Astrocyte (in vitro differentiated cells and primary cell): ENCODE measurements at regions not wholly inside any gene's neighbourhood (a gene's known extent, or its start where the extent isn't known, plus 50 kb on each side); places are given as distances from the start of the nearest gene placed in this dataset.

ENCODE experiments used
- DNase-seq: peaks from one replicate; pipeline ENCODE4 v3.0.0-alpha.2; 2010; ENCODE audit warnings: low read depth
- FAIRE-seq: peaks from 2 replicates; lab custom pipeline; 2011; peaks lifted over from hg19 to GRCh38; lab: Jason Lieb, UNC
- H2AFZ ChIP-seq: 2 replicates; pipeline ENCODE4 v1.6.0; 2012; ENCODE audit warnings: low read depth, low read length, inconsistent platforms
- H3K27ac ChIP-seq: 2 replicates; pipeline ENCODE4 v1.5.1; 2011; ENCODE audit warnings: low read depth, low read length, inconsistent platforms
- H3K27me3 ChIP-seq: 2 replicates; pipeline ENCODE4 v1.6.0; 2011; ENCODE audit warnings: low read length, inconsistent platforms; ENCODE audit not compliant: insufficient read depth
- H3K36me3 ChIP-seq: 2 replicates; pipeline ENCODE4 v1.5.1; 2011; ENCODE audit warnings: low read length, inconsistent platforms; ENCODE audit not compliant: insufficient read depth
- H3K4me1 ChIP-seq: 2 replicates; pipeline ENCODE4 v1.5.1; 2011; ENCODE audit warnings: low read length, inconsistent platforms; ENCODE audit not compliant: insufficient read depth
- H3K4me2 ChIP-seq: 2 replicates; pipeline ENCODE4 v1.6.0; 2012; ENCODE audit warnings: low read length, inconsistent platforms
- H3K4me3 ChIP-seq: 2 replicates; pipeline ENCODE4 v1.5.1; 2011; ENCODE audit warnings: low read depth, mild to moderate bottlenecking, low read length, inconsistent platforms; ENCODE audit not compliant: insufficient read depth
- H3K79me2 ChIP-seq: 2 replicates; pipeline ENCODE4 v1.6.0; 2012; ENCODE audit warnings: mild to moderate bottlenecking, low read length, inconsistent platforms; ENCODE audit not compliant: insufficient read depth
- H3K9ac ChIP-seq: 2 replicates; pipeline ENCODE4 v1.6.0; 2012; ENCODE audit warnings: mild to moderate bottlenecking, low read length, inconsistent platforms
- H3K9me3 ChIP-seq: 2 replicates; pipeline ENCODE4 v1.5.1; 2012; ENCODE audit warnings: low read depth, mild to moderate bottlenecking, low read length, inconsistent platforms; ENCODE audit not compliant: insufficient read depth
- H4K20me1 ChIP-seq: 2 replicates; pipeline ENCODE4 v1.6.0; 2012; ENCODE audit warnings: low read length, inconsistent platforms; ENCODE audit not compliant: insufficient read depth
- H3K27ac Mint-ChIP-seq: one replicate; pipeline ENCODE4 v1.8.0; 2021; ENCODE audit warnings: mild to moderate bottlenecking, mixed read lengths; ENCODE audit not compliant: unreplicated experiment
- H3K27me3 Mint-ChIP-seq: one replicate; pipeline ENCODE4 v1.8.0; 2021; ENCODE audit warnings: low read depth, mixed read lengths; ENCODE audit not compliant: unreplicated experiment
- H3K36me3 Mint-ChIP-seq: one replicate; pipeline ENCODE4 v1.8.0; 2021; ENCODE audit warnings: low read depth, mixed read lengths; ENCODE audit not compliant: unreplicated experiment
- H3K4me1 Mint-ChIP-seq: one replicate; pipeline ENCODE4 v1.8.0; 2021; ENCODE audit warnings: low read depth, mixed read lengths; ENCODE audit not compliant: unreplicated experiment
- H3K4me3 Mint-ChIP-seq: one replicate; pipeline ENCODE4 v1.8.0; 2021; ENCODE audit warnings: mild to moderate bottlenecking, moderate library complexity, mixed read lengths; ENCODE audit not compliant: unreplicated experiment
- H3K9me3 Mint-ChIP-seq: one replicate; pipeline ENCODE4 v1.8.0; 2021; ENCODE audit warnings: mild to moderate bottlenecking, mixed read lengths; ENCODE audit not compliant: unreplicated experiment
- EZH2 ChIP-seq: IDR thresholded peaks from 2 replicates; pipeline ENCODE4 v1.6.1; 2012; ENCODE audit warnings: mild to moderate bottlenecking, low read length, inconsistent platforms; ENCODE audit not compliant: insufficient read depth
- TF ChIP-seq, protein P1 (sequence below): IDR thresholded peaks from 2 replicates; pipeline ENCODE4 v1.5.1; 2011; ENCODE audit warnings: low read depth, mild to moderate bottlenecking, inconsistent platforms, low read length, moderate library complexity; ENCODE audit not compliant: insufficient read depth

DNA sequence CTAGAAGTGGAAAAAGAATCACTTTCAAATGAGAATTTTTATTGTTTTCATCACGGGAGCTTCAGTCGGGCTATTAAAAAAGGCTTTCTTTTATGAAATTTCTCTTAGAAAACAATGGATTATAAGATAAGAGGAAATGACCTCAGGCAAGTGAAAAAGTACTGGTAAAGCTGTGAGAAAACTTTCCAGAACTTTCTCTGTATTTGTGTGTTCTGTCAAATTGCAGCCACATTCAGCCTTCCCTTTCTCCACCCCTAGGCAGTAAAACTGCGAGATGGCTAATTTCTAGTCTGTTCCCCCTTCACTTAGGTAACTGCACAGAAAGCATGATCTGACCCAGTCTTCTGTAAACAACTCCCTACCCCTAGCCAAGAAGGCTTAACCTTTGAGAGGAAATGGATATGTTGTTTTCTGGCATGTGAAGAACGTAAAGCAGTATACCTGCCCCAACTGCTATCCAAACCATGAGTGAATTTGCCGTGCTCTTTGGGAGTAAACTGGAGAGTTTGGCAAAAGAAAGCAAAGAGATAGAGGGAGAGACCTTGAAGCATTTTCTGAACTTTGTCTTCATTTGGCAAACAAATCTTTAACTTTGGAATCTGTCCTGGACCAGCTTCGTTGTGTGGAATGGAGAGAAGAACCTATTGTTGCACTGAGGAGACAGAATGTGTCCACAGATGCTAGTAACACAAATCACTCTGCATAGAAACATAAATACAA lies 105.4 kb downstream of the ETAA1 start:
- Histone ChIP-seq H3K4me2 (peak overlapping the region; percentile 5), H4K20me1 (no peaks in the 10 kb centered on the region), H3K4me3 (no peak overlapping the region), H3K27me3 (no peaks in the 10 kb centered on the region), H2AFZ (peak overlapping the region; percentile 15), H3K4me1 (peaks cover 12% of the 10 kb centered on the region), H3K9ac (peak overlapping the region; percentile 32), H3K27ac (peak overlapping the region; percentile 71), H3K9me3 (no peaks in the 10 kb centered on the region), H3K36me3 (no peaks in the 10 kb centered on the region), H3K79me2 (no peaks in the 10 kb centered on the region)
- DNase-seq (no peak), FAIRE-seq (no peak)
- peaks cover 6% of the 10 kb centered on the region for H3K9me3 Mint-ChIP-seq
- H3K27me3 Mint-ChIP-seq = no peaks in the 10 kb centered on the region
- H3K4me1 Mint-ChIP-seq = peaks cover 11% of the 10 kb centered on the region
- H3K36me3 Mint-ChIP-seq = no peaks in the 10 kb centered on the region
- TF ChIP-seq EZH2 = no peak
- TF ChIP-seq, protein P1, sequence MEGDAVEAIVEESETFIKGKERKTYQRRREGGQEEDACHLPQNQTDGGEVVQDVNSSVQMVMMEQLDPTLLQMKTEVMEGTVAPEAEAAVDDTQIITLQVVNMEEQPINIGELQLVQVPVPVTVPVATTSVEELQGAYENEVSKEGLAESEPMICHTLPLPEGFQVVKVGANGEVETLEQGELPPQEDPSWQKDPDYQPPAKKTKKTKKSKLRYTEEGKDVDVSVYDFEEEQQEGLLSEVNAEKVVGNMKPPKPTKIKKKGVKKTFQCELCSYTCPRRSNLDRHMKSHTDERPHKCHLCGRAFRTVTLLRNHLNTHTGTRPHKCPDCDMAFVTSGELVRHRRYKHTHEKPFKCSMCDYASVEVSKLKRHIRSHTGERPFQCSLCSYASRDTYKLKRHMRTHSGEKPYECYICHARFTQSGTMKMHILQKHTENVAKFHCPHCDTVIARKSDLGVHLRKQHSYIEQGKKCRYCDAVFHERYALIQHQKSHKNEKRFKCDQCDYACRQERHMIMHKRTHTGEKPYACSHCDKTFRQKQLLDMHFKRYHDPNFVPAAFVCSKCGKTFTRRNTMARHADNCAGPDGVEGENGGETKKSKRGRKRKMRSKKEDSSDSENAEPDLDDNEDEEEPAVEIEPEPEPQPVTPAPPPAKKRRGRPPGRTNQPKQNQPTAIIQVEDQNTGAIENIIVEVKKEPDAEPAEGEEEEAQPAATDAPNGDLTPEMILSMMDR = no peak
- H3K4me3 Mint-ChIP-seq = no peak overlapping the region
- peak overlapping the region; percentile 63 for H3K27ac Mint-ChIP-seq

DNA sequence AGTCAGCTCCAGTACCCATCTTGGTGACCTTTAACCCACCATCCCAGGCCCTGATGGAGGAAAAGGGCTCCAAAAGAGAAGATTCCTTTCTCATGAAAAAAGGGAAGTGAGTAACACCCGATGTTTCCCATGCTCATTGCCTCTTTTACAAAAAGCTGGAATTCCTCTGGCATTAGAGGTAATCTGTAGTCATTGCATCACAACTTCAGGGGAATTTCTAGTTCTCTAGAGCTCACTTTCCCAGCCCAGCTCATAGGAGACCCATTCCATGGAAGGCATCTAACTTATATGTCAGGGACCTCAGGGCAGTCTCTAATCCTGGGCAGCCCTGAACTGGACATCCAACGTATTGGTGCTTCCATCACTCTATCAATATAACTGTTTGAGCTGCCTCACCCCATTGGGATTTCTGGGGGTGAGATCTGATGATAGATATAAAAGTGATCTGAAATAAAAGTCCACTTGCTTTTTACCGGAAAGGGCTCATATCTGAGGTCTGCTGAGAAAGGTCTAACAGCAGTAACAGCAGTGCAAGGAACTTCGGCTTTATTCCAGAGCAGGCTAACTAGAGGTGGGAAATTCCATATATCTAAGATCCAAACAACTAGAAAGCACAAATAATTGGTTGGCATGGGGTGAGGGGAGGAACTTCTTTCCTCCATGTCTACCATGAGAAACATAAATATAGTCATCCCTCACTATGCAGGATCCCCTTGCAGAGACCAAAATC lies 106.1 kb downstream of the ETAA1 start:
- Mint-ChIP-seq H3K27me3 (no peaks in the 10 kb centered on the region), H3K27ac (peak overlapping the region; percentile 63), H3K36me3 (no peaks in the 10 kb centered on the region), H3K4me3 (no peak overlapping the region), H3K4me1 (peaks cover 11% of the 10 kb centered on the region), H3K9me3 (peaks cover 6% of the 10 kb centered on the region)
- no peaks in the 10 kb centered on the region for H3K79me2 ChIP-seq
- no peaks in the 10 kb centered on the region for H3K36me3 ChIP-seq
- no peaks in the 10 kb centered on the region for H3K27me3 ChIP-seq
- peaks cover 12% of the 10 kb centered on the region for H3K4me1 ChIP-seq
- H4K20me1 ChIP-seq = no peaks in the 10 kb centered on the region
- no peak for FAIRE-seq
- TF ChIP-seq, protein P1 = no peak
- TF ChIP-seq EZH2 = no peak
- DNase-seq = peak; percentile 88
- peak overlapping the region; percentile 71 for H3K27ac ChIP-seq
- no peak overlapping the region for H3K4me3 ChIP-seq
- H2AFZ ChIP-seq = peak overlapping the region; percentile 15
- H3K4me2 ChIP-seq = peak overlapping the region; percentile 13
- peak overlapping the region; percentile 57 for H3K9ac ChIP-seq
- no peaks in the 10 kb centered on the region for H3K9me3 ChIP-seq

DNA sequence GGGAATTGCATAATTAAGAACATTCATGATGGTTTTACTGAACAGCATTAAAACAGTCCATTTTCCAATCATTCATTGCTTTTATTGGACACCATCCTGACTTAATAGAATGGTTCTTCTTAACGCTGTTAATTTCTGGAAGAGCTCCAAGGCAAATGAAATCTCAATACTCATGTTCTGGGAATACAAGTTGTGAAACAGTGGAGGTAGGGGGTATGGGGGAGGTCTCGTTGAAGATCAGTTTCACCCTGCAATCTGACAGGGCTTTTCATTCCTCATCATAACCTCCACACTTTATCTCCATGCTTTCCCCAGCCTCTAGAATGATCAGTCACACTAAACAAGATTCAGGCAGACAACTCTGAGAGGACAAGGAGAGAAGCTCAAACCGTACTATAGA lies 113.6 kb downstream of the ETAA1 start:
- no peak overlapping the region for H2AFZ ChIP-seq
- H4K20me1 ChIP-seq = no peaks in the 10 kb centered on the region
- no peaks in the 10 kb centered on the region for H3K27me3 ChIP-seq
- no peak overlapping the region for H3K4me3 ChIP-seq
- no peaks in the 10 kb centered on the region for H3K27me3 Mint-ChIP-seq
- H3K4me1 Mint-ChIP-seq = no peaks in the 10 kb centered on the region
- no peaks in the 10 kb centered on the region for H3K36me3 ChIP-seq
- H3K4me3 Mint-ChIP-seq = no peak overlapping the region
- H3K4me1 ChIP-seq = no peaks in the 10 kb centered on the region
- no peaks in the 10 kb centered on the region for H3K36me3 Mint-ChIP-seq
- H3K9me3 ChIP-seq = no peaks in the 10 kb centered on the region
- no peak overlapping the region for H3K27ac ChIP-seq
- no peak for FAIRE-seq
- H3K9ac ChIP-seq = no peak overlapping the region
- no peak overlapping the region for H3K4me2 ChIP-seq
- H3K9me3 Mint-ChIP-seq = peaks cover 5% of the 10 kb centered on the region
- no peak overlapping the region for H3K27ac Mint-ChIP-seq
- DNase-seq = peak; percentile 56
- TF ChIP-seq EZH2 = no peak
- TF ChIP-seq, protein P1 = no peak
- H3K79me2 ChIP-seq = no peaks in the 10 kb centered on the region
